GM19452 (cell line): ENCODE measurements at regions not wholly inside any gene's neighbourhood (a gene's known extent, or its start where the extent isn't known, plus 50 kb on each side); places are given as distances from the start of the nearest gene placed in this dataset.

Experiments
- ATAC-seq: cut with Tn5 transposase; IDR thresholded peaks from one replicate; pipeline ENCODE4 v1.9.1; 2021; ENCODE audit not compliant: unreplicated experiment

GRCh38 chr2:223222397-223222796 lies 170.4 kb downstream of the KCNE4 start:
- no peak for ATAC-seq

DNA sequence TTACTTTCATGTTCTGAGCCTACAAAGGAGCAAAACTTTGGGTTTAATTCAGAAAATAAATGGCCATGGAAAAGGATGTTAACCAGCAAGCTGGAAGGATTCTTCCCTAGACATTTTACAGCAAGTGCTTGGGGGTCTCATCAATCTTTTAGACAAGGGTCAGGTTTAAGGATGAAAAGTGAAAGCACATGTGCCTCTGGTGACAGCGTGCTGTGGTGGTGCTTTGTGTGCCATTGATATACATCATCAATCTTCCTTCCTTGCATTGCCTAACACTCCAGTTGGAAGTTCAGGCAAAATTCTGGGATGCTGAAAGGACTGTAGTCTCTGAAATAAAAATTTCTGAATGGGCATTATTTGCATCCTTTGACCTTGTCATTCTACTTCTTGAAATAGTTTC lies 171.2 kb downstream of the KCNE4 start:
- no peak for ATAC-seq

- ATAC-seq: no peak
Measured at GRCh38 chr2:223225266-223225665, 173.3 kb downstream of the KCNE4 start.

DNA sequence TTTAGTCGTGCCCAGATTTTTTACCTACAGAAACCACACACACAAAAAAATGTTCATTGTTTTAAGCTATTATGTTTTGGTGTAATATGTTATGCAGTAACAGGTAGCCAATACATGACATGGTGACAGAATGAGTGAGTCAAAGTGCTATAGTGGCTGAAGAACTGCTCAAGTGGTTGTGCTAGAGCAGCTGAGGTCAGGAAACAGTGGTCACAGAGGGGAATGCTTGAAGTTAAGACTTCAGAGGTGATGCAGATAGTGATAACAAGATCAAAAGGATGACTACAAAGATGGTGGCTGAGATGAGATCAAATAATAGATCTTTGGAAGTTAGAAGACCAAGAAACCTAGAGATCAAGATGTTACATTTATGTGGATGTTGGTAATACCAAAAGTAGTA lies 174.3 kb downstream of the KCNE4 start:
- no peak for ATAC-seq

- no peak for ATAC-seq
Measured at GRCh38 chr2:223227338-223227737, 175.3 kb downstream of the KCNE4 start.

DNA sequence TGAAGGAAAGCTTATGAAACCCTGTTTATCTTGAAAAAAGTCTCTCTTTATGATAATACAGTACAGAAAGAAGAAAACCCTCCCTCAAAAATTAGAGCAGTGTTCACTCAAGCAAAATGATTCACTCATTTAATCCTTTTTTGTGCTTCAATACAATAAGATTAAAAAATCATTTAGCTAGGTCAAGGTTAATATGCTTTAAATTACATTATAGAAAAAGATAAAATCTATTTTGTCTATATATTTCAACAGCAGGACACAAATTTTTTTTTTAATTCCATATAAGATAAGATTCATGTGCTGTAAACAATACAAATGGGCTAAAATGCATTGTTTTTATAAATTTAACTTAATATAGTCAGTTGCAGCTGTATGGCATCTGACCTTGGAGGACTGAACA lies 176.9 kb downstream of the KCNE4 start:
- ATAC-seq: no peak

DNA sequence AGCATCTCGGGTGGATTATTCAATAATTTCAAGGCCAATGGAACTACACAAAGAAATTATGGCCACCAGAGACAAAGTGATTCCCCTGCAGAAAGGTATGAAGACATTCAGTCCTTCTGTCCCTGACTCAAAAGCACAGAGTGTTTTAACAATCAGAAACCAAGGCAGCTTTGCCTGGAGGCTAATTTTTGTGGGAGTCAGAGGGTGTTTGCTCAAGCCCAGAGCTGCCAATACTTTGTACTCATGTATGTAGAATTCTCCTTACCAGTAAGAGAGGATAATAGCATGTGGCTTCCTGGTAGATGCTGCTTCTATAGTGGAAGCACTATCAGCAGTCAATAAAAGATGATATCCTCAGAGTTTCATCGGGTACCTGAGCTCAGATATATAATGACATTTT lies 178.4 kb downstream of the KCNE4 start:
- no peak for ATAC-seq

DNA sequence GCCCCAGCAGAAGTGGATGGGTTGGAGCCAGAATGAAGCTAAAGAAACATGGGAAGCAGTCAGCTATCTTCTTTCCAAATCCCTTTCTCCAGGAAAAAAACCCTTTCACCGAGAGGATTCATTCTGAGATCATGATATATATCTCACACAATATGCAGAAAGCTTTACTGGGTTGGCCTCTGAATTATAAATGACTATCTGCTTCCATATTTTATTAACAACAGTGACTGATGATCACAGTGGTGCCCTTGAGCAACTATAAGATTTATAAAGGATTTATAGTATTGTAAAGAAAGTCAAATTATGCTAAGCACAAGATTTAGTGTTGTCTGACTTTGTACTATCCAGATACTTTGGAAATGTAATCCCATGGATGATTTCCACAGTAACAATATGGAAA lies 180.3 kb downstream of the KCNE4 start:
- ATAC-seq: no peak

GRCh38 chr2:223232896-223233295 lies 180.9 kb downstream of the KCNE4 start:
- ATAC-seq: no peak

GRCh38 chr2:223235986-223236385 lies 184.0 kb downstream of the KCNE4 start:
- no peak for ATAC-seq

- ATAC-seq: no peak
Measured at GRCh38 chr2:223238301-223238700, 186.3 kb downstream of the KCNE4 start.

DNA sequence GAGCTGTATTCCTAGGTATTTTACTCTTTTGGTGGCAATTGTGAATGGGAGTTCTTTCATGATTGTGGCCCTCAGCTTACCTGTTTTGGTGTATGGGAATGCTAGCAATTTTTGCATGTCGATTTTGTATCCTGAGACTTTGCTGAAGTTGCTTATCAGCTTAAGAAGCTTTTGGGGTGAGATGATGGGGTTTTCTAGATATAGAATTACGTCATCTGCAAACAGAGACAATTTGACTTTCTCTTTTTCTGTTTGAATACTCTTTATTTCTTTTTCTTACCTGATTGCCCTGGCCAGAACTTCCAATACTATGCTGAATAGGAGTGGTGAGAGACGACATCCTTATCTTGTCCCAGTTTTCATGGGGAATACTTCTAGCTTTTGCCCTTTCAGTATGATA lies 191.2 kb downstream of the KCNE4 start:
- no peak for ATAC-seq

DNA sequence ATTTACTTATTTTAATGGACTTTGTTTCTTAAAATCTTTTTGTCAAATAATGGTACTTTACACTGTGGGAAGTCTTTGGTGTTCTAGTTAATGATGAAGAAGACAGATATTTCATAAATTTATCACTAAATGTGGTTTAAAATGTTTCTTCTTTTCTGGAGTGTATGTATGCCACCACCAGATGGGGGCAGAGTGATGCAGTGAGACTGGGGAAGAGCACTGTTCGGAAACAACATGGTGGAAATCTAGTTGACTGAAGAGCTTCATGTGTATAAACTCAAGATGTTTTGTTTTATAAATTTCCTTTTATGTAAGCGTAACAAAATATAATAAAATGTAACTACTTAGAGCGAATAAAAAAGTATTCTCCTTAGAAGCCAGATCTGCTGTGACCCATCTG lies 195.1 kb downstream of the KCNE4 start:
- no peak for ATAC-seq

GRCh38 chr2:223251656-223252229 lies 199.8 kb downstream of the KCNE4 start:
- no peak for ATAC-seq

DNA sequence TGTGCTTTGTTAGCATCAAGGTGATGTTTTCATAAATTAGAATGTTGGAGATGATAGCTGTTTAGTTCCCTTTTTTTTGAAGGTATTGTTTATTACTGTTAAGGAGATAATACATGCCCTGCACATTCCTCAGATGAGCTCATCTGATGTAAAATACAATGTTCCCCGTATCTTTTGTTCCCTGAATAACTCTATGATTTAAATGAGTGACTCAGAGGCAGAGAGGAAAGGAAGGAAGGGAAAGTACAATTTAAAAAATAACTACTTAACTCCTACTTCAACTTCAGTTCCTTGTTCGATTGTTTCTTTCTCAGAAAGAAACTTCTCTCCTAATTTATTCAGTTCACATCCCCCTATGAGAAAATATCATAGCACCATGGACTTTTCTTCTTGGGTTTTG lies 208.7 kb downstream of the KCNE4 start:
- no peak for ATAC-seq

DNA sequence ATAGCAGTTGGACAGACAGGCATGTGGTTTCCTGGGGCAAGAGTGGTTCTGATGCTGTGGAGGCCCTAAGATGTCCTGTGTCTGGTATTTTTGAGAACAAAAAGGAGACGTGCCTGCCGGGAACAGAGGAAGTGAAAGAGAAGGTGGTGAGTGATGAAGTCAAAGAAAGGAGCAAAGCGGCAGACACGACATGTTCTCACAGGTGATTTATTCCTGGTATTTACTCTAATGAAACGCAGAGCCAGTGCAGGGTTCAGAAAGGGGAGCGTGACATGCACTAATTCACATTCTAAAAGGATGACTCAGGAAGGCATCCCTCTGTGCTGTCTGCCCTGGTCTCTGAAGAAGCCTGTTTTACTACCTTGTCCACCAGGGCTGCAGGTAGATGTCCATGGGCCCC lies 211.0 kb downstream of the KCNE4 start:
- no peak for ATAC-seq

DNA sequence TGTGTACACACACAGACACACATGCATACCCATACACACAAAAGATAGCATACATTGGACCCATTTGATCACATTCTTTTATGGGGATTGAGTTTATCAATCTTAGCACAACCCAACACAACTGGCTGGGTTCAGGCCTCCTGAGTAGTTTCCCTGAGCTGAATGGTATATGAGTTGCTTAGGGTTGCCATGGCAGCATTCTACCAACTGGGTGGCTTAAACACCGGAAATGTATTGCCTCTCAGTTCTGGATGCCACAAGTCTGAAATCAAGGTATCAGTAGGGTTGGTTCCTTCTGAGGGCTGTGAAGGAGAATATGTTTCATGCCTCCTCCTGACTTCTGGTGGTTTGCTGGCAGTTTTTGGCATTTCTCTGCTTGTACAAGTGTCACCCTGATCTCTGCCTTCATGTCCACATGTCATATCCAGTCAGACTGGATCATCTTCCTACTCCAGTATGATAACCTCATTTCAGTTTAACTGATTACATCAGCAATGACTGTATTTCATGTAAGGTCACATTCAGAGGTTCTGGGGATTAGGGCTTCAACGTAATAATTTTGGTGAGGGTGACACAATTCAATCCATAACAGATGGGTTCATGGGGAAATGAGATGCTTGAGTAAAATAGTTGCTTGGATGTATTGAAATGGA lies 212.7 kb downstream of the KCNE4 start:
- ATAC-seq: no peak

DNA sequence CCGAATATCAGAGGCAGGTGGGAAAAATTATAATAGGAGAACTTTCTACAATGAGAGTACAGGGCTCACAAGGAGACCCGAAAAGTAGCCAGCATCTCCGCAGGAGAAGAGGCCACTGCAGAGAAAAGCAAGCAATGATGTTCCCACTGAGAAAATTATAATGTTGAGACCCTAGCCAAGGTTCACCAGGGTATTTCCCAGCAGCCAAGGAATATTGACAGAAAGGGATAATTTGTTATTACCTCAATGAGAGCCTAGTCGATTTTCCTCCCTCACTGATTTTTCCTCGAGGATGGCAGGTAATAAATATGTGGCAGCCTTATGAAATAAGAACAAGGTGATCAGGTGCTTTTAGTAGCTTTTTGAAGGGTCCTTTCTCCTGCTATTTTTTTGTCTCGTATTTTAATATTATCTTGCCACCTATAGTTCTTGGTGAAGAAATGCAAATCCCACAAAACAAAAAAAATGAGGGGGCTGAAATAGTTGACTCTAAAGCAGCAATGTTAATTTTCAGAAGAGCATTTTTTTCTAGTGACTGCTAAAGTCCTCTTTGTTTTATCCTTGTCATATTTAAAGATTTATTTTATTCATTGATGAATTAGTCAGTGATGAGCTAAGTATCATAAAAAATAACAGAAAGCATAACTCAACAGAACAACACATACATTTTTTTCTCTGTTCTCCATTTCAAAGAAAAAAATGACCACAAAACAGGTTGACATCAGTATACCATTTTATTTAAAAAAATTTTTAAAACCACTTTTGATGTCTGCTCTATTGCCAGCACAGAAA lies 215.4 kb downstream of the KCNE4 start:
- no peak for ATAC-seq

- ATAC-seq: no peak
Measured at GRCh38 chr2:223269386-223269785, 217.4 kb downstream of the KCNE4 start.

- no peak for ATAC-seq
Measured at GRCh38 chr2:223270548-223270947, 218.6 kb downstream of the KCNE4 start.

GRCh38 chr2:223273995-223274394 lies 222.0 kb downstream of the KCNE4 start:
- no peak for ATAC-seq

- no peak for ATAC-seq
Measured at GRCh38 chr2:223282221-223282620, 230.2 kb downstream of the KCNE4 start.
